ENCODE measurements at regions not wholly inside any gene's neighbourhood (a gene's known extent, or its start where the extent isn't known, plus 50 kb on each side); places are given as distances from the start of the nearest gene placed in this dataset.

GRCh38 chr6:6926856-6927255 is 180.9 kb upstream of the RREB1 start:
- TF ChIP-seq, protein P1, sequence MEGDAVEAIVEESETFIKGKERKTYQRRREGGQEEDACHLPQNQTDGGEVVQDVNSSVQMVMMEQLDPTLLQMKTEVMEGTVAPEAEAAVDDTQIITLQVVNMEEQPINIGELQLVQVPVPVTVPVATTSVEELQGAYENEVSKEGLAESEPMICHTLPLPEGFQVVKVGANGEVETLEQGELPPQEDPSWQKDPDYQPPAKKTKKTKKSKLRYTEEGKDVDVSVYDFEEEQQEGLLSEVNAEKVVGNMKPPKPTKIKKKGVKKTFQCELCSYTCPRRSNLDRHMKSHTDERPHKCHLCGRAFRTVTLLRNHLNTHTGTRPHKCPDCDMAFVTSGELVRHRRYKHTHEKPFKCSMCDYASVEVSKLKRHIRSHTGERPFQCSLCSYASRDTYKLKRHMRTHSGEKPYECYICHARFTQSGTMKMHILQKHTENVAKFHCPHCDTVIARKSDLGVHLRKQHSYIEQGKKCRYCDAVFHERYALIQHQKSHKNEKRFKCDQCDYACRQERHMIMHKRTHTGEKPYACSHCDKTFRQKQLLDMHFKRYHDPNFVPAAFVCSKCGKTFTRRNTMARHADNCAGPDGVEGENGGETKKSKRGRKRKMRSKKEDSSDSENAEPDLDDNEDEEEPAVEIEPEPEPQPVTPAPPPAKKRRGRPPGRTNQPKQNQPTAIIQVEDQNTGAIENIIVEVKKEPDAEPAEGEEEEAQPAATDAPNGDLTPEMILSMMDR (conservative IDR thresholded peaks at IDR 0.05; ENCODE audit: low read length), result no peak
- TF ChIP-seq EZH2phosphoT487 (IDR thresholded peaks at IDR 0.05; ENCODE audit: borderline replicate concordance, low read depth, low read length), result no peak
